ENCODE measurements at regions not wholly inside any gene's neighbourhood (a gene's known extent, or its start where the extent isn't known, plus 50 kb on each side); places are given as distances from the start of the nearest gene placed in this dataset.

DNA sequence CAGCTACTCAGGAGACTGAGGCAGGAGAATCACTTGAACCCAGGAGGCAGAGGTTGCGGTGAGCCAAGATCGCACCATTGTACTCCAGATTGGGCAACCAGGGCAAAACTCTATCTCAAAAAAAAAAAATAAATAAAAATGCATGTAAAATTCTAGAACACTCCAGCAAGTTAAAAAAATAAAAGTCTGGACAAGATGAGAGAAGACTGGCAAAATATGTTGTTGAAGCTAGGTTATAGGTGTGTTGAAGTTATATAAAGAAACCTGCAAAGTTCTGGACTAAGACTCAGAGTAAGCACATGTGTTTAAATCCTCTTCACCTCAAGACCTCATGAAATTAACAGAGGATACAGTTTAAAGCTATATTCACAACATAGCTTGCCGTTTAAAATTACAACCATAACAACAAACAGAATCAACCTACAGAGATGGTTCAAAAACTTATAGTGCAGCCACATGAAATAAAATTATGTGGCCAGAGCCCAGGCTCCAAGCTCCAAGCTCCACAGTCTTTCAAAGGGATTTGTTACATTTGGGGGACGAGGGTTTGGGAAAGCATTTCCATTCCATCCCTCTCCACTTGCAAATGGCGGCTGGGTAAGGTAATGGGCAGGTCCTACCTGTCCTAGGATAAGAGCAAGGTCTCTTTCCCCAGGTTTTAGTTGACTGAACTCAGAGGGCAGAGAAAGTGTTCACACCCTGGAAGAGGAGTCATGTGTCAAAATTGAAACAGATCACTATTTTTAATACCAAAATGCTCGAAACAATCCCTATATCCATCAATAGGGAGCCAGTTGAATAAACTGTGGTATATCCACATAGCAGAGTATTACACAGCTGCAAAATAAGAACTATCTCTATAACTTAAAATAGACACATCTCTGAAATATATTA is 59.9 kb upstream of the MYCN start:
- H3K4me1 ChIP-seq (ENCODE audit: insufficient read depth, low read length): no peaks in the 10 kb centered on the region
- no peak for DNase-seq (ENCODE audit: insufficient read length, low spot score, missing footprints)
- no peaks in the 10 kb centered on the region for H3K27me3 ChIP-seq (ENCODE audit: insufficient read depth, low read length)
- H3K79me2 ChIP-seq (ENCODE audit: insufficient read depth, low read length): no peaks in the 10 kb centered on the region
- H3K4me2 ChIP-seq (ENCODE audit: insufficient read depth, low read length): no peak overlapping the region
- TF ChIP-seq, protein P1, sequence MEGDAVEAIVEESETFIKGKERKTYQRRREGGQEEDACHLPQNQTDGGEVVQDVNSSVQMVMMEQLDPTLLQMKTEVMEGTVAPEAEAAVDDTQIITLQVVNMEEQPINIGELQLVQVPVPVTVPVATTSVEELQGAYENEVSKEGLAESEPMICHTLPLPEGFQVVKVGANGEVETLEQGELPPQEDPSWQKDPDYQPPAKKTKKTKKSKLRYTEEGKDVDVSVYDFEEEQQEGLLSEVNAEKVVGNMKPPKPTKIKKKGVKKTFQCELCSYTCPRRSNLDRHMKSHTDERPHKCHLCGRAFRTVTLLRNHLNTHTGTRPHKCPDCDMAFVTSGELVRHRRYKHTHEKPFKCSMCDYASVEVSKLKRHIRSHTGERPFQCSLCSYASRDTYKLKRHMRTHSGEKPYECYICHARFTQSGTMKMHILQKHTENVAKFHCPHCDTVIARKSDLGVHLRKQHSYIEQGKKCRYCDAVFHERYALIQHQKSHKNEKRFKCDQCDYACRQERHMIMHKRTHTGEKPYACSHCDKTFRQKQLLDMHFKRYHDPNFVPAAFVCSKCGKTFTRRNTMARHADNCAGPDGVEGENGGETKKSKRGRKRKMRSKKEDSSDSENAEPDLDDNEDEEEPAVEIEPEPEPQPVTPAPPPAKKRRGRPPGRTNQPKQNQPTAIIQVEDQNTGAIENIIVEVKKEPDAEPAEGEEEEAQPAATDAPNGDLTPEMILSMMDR (IDR thresholded peaks at IDR 0.05; ENCODE audit: extremely low read depth, low read depth, low read length): no peak
- no peaks in the 10 kb centered on the region for H4K20me1 ChIP-seq (ENCODE audit: insufficient read depth, low read length)
- H3K9me3 ChIP-seq (ENCODE audit: low read depth, low read length): no peaks in the 10 kb centered on the region
- no peak overlapping the region for H3K27ac ChIP-seq (ENCODE audit: low read depth, low read length)
- no peak overlapping the region for H2AFZ ChIP-seq (ENCODE audit: low read length)
- no peak overlapping the region for H3K4me3 ChIP-seq (ENCODE audit: insufficient read depth, low read length)
- H3K36me3 ChIP-seq (ENCODE audit: insufficient read depth, low read length): no peaks in the 10 kb centered on the region

DNA sequence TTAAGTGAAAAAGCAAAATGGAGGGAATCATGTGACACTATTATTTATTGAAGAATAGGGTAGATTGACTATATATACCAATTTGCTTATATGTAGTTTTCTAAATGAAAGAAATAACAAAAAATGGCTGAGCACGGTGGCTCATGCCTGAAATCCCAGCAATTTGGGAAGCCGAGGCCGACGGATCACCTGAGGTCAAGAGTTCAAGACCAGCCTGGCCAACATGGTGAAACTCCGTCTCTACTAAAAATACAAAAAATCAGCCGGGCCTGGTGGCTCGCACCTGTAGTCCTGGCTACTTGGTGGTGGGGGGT is 59.3 kb upstream of the MYCN start:
- H3K4me1 ChIP-seq (ENCODE audit: insufficient read depth, low read length): no peaks in the 10 kb centered on the region
- no peaks in the 10 kb centered on the region for H3K79me2 ChIP-seq (ENCODE audit: insufficient read depth, low read length)
- no peak overlapping the region for H3K4me3 ChIP-seq (ENCODE audit: insufficient read depth, low read length)
- H4K20me1 ChIP-seq (ENCODE audit: insufficient read depth, low read length): no peaks in the 10 kb centered on the region
- H2AFZ ChIP-seq (ENCODE audit: low read length): no peak overlapping the region
- no peak for DNase-seq (ENCODE audit: insufficient read length, low spot score, missing footprints)
- H3K27ac ChIP-seq (ENCODE audit: low read depth, low read length): no peak overlapping the region
- TF ChIP-seq, protein P1 (IDR thresholded peaks at IDR 0.05; ENCODE audit: extremely low read depth, low read depth, low read length): no peak
- H3K9me3 ChIP-seq (ENCODE audit: low read depth, low read length): no peaks in the 10 kb centered on the region
- H3K27me3 ChIP-seq (ENCODE audit: insufficient read depth, low read length): no peaks in the 10 kb centered on the region
- H3K36me3 ChIP-seq (ENCODE audit: insufficient read depth, low read length): no peaks in the 10 kb centered on the region
- H3K4me2 ChIP-seq (ENCODE audit: insufficient read depth, low read length): no peak overlapping the region

DNA sequence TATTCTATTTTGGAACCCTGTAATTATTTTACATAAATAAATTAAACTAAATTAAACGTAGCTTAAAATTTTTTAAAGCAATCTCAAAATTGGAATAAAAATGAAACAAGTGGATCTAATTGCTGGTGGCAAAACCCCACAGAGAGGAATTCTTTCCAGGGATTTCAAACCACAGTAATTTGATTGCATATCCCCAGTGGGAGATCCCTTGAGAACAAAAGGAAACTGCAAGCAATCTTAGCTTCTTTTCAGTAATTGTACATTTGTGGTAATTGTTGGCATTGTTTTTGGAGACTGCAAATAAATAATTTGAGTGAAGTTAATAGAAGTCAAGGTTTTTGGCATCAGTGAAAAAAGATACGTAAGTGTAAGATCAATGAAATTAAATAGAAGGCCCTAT is 58.7 kb upstream of the MYCN start:
- TF ChIP-seq, protein P1 (IDR thresholded peaks at IDR 0.05; ENCODE audit: extremely low read depth, low read depth, low read length): no peak
- no peak overlapping the region for H2AFZ ChIP-seq (ENCODE audit: low read length)
- no peak for DNase-seq (ENCODE audit: insufficient read length, low spot score, missing footprints)
- no peak overlapping the region for H3K4me3 ChIP-seq (ENCODE audit: insufficient read depth, low read length)
- H4K20me1 ChIP-seq (ENCODE audit: insufficient read depth, low read length): no peaks in the 10 kb centered on the region
- H3K4me1 ChIP-seq (ENCODE audit: insufficient read depth, low read length): no peaks in the 10 kb centered on the region
- H3K27me3 ChIP-seq (ENCODE audit: insufficient read depth, low read length): no peaks in the 10 kb centered on the region
- H3K36me3 ChIP-seq (ENCODE audit: insufficient read depth, low read length): no peaks in the 10 kb centered on the region
- no peak overlapping the region for H3K27ac ChIP-seq (ENCODE audit: low read depth, low read length)
- no peaks in the 10 kb centered on the region for H3K79me2 ChIP-seq (ENCODE audit: insufficient read depth, low read length)
- H3K9me3 ChIP-seq (ENCODE audit: low read depth, low read length): no peaks in the 10 kb centered on the region
- no peak overlapping the region for H3K4me2 ChIP-seq (ENCODE audit: insufficient read depth, low read length)

DNA sequence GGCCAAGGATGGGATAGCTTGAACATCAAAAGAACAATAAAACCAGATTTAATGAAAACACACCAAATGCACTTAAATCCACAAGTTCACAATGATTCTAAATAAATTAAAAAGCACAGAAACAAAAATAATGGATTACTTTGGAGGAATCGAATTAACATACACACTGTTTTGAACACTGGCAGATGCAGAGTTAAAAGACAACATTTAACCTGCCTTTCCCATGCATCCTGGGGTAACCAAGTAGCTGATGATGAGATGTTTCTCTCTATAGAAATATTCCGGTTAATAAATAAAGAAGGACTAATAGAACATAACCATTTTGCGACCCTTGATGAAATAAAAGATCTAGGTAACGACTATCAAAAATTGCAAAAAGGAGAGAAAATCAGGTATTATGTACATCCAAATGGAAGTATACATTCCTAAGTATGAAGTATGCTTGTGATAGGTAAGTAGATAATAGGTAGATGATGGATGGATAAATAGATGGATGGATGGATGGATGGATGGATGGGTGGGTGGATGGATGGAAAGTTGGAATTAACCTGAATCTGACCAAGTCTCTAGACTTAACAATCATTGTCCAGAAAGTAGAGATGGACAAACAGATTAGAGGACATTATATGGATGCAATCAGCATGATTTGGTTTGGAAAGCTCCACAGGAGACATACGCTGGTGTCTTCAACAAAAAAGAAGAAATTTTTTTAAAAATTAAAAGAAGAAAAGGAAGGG is 57.4 kb upstream of the MYCN start:
- no peaks in the 10 kb centered on the region for H3K27me3 ChIP-seq (ENCODE audit: insufficient read depth, low read length)
- DNase-seq (ENCODE audit: insufficient read length, low spot score, missing footprints): no peak
- no peaks in the 10 kb centered on the region for H3K36me3 ChIP-seq (ENCODE audit: insufficient read depth, low read length)
- no peaks in the 10 kb centered on the region for H3K9me3 ChIP-seq (ENCODE audit: low read depth, low read length)
- H3K4me3 ChIP-seq (ENCODE audit: insufficient read depth, low read length): no peak overlapping the region
- TF ChIP-seq, protein P1 (IDR thresholded peaks at IDR 0.05; ENCODE audit: extremely low read depth, low read depth, low read length): no peak
- no peaks in the 10 kb centered on the region for H3K79me2 ChIP-seq (ENCODE audit: insufficient read depth, low read length)
- no peaks in the 10 kb centered on the region for H3K4me1 ChIP-seq (ENCODE audit: insufficient read depth, low read length)
- no peak overlapping the region for H3K4me2 ChIP-seq (ENCODE audit: insufficient read depth, low read length)
- H4K20me1 ChIP-seq (ENCODE audit: insufficient read depth, low read length): no peaks in the 10 kb centered on the region
- no peak overlapping the region for H3K27ac ChIP-seq (ENCODE audit: low read depth, low read length)
- no peak overlapping the region for H2AFZ ChIP-seq (ENCODE audit: low read length)

Measured in osteoblast (primary cell).